ENCODE measurements at regions not wholly inside any gene's neighbourhood (a gene's known extent, or its start where the extent isn't known, plus 50 kb on each side); places are given as distances from the start of the nearest gene placed in this dataset.
"Not testable (repeated sequence)": the region's sequence is repeated elsewhere in the genome, so short reads cannot be mapped to it uniquely, and the experiment has no call there.

GRCh38 chr1:197985351-197985750 lies 68.2 kb downstream of the LHX9 start:
- no peak for DNase-seq (ENCODE audit: low spot score)

GRCh38 chr1:197986817-197987216 lies 69.6 kb downstream of the LHX9 start:
- no peak for DNase-seq (ENCODE audit: low spot score)

- no peak for DNase-seq (ENCODE audit: low spot score)
These were observed 70.1 kb downstream of the LHX9 start for GRCh38 chr1:197987294-197987693.

GRCh38 chr1:197988581-197988980 lies 71.4 kb downstream of the LHX9 start:
- DNase-seq (ENCODE audit: low spot score) = not testable (repeated sequence)

- no peak for DNase-seq (ENCODE audit: low spot score)
These were observed 71.9 kb downstream of the LHX9 start for GRCh38 chr1:197989058-197989457.

GRCh38 chr1:197991594-197991993 lies 74.4 kb downstream of the LHX9 start:
- no peak for DNase-seq (ENCODE audit: low spot score)

- DNase-seq (ENCODE audit: low spot score) = no peak
These were observed 77.8 kb downstream of the LHX9 start for GRCh38 chr1:197994907-197995407.

- DNase-seq (ENCODE audit: low spot score) = no peak
These were observed 78.5 kb downstream of the LHX9 start for GRCh38 chr1:197995408-197996258.

GRCh38 chr1:197996259-197996512 lies 79.0 kb downstream of the LHX9 start:
- not testable (repeated sequence) for DNase-seq (ENCODE audit: low spot score)

- DNase-seq (ENCODE audit: low spot score) = no peak
These were observed 80.9 kb downstream of the LHX9 start for GRCh38 chr1:197998110-197998509.

GRCh38 chr1:198001776-198002408 lies 84.7 kb downstream of the LHX9 start:
- no peak for DNase-seq (ENCODE audit: low spot score)

GRCh38 chr1:198003468-198003867 lies 86.3 kb downstream of the LHX9 start:
- no peak for DNase-seq (ENCODE audit: low spot score)

GRCh38 chr1:198007011-198007410 lies 89.8 kb downstream of the LHX9 start:
- DNase-seq (ENCODE audit: low spot score) = no peak

GRCh38 chr1:198007687-198008607 lies 90.8 kb downstream of the LHX9 start:
- DNase-seq (ENCODE audit: low spot score) = peak; percentile 36

- DNase-seq (ENCODE audit: low spot score) = no peak
These were observed 97.2 kb downstream of the LHX9 start for GRCh38 chr1:198014355-198014754.

GRCh38 chr1:198015309-198015708 lies 98.1 kb downstream of the LHX9 start:
- DNase-seq (ENCODE audit: low spot score) = no peak

GRCh38 chr1:198018529-198018928 lies 101.4 kb downstream of the LHX9 start:
- DNase-seq (ENCODE audit: low spot score) = peak; percentile 87

- no peak for DNase-seq (ENCODE audit: low spot score)
These were observed 102.0 kb downstream of the LHX9 start for GRCh38 chr1:198019126-198019525.

- DNase-seq (ENCODE audit: low spot score) = no peak
These were observed 107.2 kb downstream of the LHX9 start for GRCh38 chr1:198024336-198024735.

GRCh38 chr1:198024782-198025181 lies 107.6 kb downstream of the LHX9 start:
- DNase-seq (ENCODE audit: low spot score) = peak; percentile 52

GRCh38 chr1:198030682-198031081 lies 113.5 kb downstream of the LHX9 start:
- no peak for DNase-seq (ENCODE audit: low spot score)

- DNase-seq (ENCODE audit: low spot score) = no peak
These were observed 113.9 kb downstream of the LHX9 start for GRCh38 chr1:198031086-198031485.
